ENCODE measurements at regions not wholly inside any gene's neighbourhood (a gene's known extent, or its start where the extent isn't known, plus 50 kb on each side); places are given as distances from the start of the nearest gene placed in this dataset.

DNA sequence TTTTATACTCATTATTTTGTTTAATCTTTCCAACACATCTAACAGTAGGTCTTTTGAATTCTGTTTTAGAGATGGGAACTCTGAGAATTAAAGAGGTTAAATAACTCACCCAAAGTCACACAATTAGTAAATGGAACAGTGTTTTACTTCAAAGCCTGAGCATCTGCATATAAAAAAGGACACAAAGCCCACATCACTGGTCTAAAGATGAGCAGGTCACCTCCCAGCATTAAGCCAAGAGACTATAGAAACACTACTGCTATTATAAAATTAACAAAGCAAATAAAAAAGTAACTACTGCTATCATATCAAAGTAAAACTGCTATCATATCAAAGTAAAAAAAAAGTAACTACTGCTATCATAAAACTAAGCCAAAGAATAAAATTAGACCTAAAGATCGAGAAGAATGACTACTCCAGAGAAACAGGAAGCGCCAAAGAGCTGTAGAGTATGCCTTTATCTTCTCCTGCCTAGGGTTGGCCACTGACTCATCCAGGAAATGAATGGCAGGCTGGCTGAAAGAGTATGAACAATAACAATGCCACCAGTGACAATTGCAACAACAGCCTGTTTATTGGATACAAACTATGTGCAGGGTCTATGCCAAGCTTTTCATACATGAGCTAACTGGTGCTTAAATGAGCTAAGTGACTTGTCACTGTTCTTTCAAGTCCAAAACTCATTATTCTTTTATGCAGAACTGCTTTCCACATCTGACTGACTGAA lies 1153.0 kb upstream of the TENM4 start:
- peak; percentile 53 for DNase-seq (ENCODE audit: low read depth, low spot score)
- TF ChIP-seq CTCF (IDR thresholded peaks at IDR 0.05; ENCODE audit: low read depth, low read length) = no peak
- H3K4me3 ChIP-seq (ENCODE audit: low read depth, low read length) = no peak overlapping the region
- in situ Hi-C loops (cut with HindIII; ENCODE audit: low sequenced_read_pairs) = no loop called here

GRCh38 chr11:80592546-80592945 lies 1151.7 kb upstream of the TENM4 start:
- no peak for TF ChIP-seq CTCF (IDR thresholded peaks at IDR 0.05; ENCODE audit: low read depth, low read length)
- DNase-seq (ENCODE audit: low read depth, low spot score) = no peak
- H3K4me3 ChIP-seq (ENCODE audit: low read depth, low read length) = no peak overlapping the region
- in situ Hi-C loops (cut with HindIII; ENCODE audit: low sequenced_read_pairs) = no loop called here

- TF ChIP-seq CTCF (IDR thresholded peaks at IDR 0.05; ENCODE audit: low read depth, low read length) = no peak
- no peak overlapping the region for H3K4me3 ChIP-seq (ENCODE audit: low read depth, low read length)
- in situ Hi-C loops (cut with HindIII; ENCODE audit: low sequenced_read_pairs) = no loop called here
- no peak for DNase-seq (ENCODE audit: low read depth, low spot score)
These were observed 1147.1 kb upstream of the TENM4 start for GRCh38 chr11:80587906-80588305.

GRCh38 chr11:80586464-80586863 lies 1145.6 kb upstream of the TENM4 start:
- in situ Hi-C loops (cut with HindIII; ENCODE audit: low sequenced_read_pairs) = no loop called here
- no peak for DNase-seq (ENCODE audit: low read depth, low spot score)
- TF ChIP-seq CTCF (IDR thresholded peaks at IDR 0.05; ENCODE audit: low read depth, low read length) = no peak
- no peak overlapping the region for H3K4me3 ChIP-seq (ENCODE audit: low read depth, low read length)

GRCh38 chr11:80584661-80585060 lies 1143.8 kb upstream of the TENM4 start:
- no peak for DNase-seq (ENCODE audit: low read depth, low spot score)
- no peak for TF ChIP-seq CTCF (IDR thresholded peaks at IDR 0.05; ENCODE audit: low read depth, low read length)
- in situ Hi-C loops (cut with HindIII; ENCODE audit: low sequenced_read_pairs) = no loop called here
- no peak overlapping the region for H3K4me3 ChIP-seq (ENCODE audit: low read depth, low read length)

DNA sequence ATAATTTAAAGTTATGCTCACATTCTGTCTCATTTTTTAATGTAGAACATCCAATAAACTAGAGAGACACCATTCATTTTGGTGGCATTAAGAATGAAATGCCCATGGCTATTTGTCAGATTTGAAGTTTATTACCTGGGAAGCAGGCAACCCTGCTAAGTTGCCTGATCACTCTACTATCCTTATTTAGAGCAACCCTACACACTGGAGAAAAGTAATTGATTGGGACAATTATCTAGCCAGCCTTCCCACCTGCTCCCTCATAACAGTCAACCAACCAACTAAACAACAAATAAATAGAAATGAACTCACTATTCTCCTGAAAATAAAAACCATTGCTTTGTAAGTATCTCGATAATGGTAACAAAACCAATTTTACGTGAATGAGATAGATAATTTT lies 1129.0 kb upstream of the TENM4 start:
- DNase-seq (ENCODE audit: low read depth, low spot score) = no peak
- in situ Hi-C loops (cut with HindIII; ENCODE audit: low sequenced_read_pairs) = no loop called here
- no peak for TF ChIP-seq CTCF (IDR thresholded peaks at IDR 0.05; ENCODE audit: low read depth, low read length)
- no peak overlapping the region for H3K4me3 ChIP-seq (ENCODE audit: low read depth, low read length)
